ENCODE measurements at regions not wholly inside any gene's neighbourhood (a gene's known extent, or its start where the extent isn't known, plus 50 kb on each side); places are given as distances from the start of the nearest gene placed in this dataset.

DNA sequence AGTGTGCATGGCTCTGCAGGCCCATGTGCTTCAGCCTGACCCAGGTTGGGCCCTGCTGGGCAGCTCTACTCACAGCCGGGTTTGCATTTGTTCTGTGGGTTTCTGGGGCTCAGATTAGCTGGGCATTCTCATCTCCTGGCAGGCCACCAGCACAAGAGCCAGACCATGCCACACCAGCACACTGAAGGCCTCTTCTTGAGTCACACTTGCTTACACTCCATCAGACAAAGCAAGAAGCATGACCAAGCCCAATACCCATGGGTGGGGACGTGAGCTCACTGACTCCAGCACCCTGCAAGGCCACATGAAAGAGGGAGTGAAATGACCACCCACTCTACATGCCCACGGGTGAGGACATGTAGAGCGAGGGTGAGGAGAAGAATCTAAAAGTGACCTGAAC, 257.8 kb upstream of the PPP2R2D start:
- Histone ChIP-seq H3K27me3 (no peaks in the 10 kb centered on the region), H3K36me3 (no peaks in the 10 kb centered on the region), H3K4me3 (no peak overlapping the region), H3K4me1 (peaks cover 0 to 9% (median 0%) of the 10 kb centered on the region in 4 donors), H3K27ac (no peak overlapping the region), H3K9me3 (peaks cover 0 to 31% (median 9%) of the 10 kb centered on the region in 4 donors)
- TF ChIP-seq EP300 (IDR thresholded peaks at IDR 0.05) (no peak), POLR2A (IDR thresholded peaks at IDR 0.05) (no peak)
- TF ChIP-seq, protein P1, sequence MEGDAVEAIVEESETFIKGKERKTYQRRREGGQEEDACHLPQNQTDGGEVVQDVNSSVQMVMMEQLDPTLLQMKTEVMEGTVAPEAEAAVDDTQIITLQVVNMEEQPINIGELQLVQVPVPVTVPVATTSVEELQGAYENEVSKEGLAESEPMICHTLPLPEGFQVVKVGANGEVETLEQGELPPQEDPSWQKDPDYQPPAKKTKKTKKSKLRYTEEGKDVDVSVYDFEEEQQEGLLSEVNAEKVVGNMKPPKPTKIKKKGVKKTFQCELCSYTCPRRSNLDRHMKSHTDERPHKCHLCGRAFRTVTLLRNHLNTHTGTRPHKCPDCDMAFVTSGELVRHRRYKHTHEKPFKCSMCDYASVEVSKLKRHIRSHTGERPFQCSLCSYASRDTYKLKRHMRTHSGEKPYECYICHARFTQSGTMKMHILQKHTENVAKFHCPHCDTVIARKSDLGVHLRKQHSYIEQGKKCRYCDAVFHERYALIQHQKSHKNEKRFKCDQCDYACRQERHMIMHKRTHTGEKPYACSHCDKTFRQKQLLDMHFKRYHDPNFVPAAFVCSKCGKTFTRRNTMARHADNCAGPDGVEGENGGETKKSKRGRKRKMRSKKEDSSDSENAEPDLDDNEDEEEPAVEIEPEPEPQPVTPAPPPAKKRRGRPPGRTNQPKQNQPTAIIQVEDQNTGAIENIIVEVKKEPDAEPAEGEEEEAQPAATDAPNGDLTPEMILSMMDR (IDR thresholded peaks at IDR 0.05), result no peak
- 70 to 93% methylated on average over 4 of the region's 4 CpGs for WGBS, 2 donors
- DNase-seq (ENCODE audit: low spot score in 2 of 2), result no peak

GRCh38 chr10:131644289-131644688, 256.5 kb upstream of the PPP2R2D start:
- Histone ChIP-seq H3K27ac (no peak overlapping the region), H3K9me3 (peaks cover 0 to 17% (median 6%) of the 10 kb centered on the region in 4 donors), H3K4me3 (peak overlapping the region in 1 of 4 donors; percentile 40), H3K36me3 (no peaks in the 10 kb centered on the region), H3K4me1 (peaks cover 0 to 9% (median 0%) of the 10 kb centered on the region in 4 donors), H3K27me3 (no peaks in the 10 kb centered on the region)
- TF ChIP-seq, protein P1 (IDR thresholded peaks at IDR 0.05), result no peak
- TF ChIP-seq POLR2A (IDR thresholded peaks at IDR 0.05) (no peak), EP300 (IDR thresholded peaks at IDR 0.05) (no peak)
- DNase-seq (ENCODE audit: low spot score in 2 of 2), result no peak
- 17 to 20% methylated on average over 14 of the region's 14 CpGs for WGBS, 2 donors

GRCh38 chr10:131644864-131645658, 255.7 kb upstream of the PPP2R2D start:
- no peak for DNase-seq (ENCODE audit: low spot score in 2 of 2)
- no peak overlapping the region for H3K27ac ChIP-seq
- TF ChIP-seq EP300 (IDR thresholded peaks at IDR 0.05), result no peak
- TF ChIP-seq, protein P1 (IDR thresholded peaks at IDR 0.05), result no peak
- H3K4me1 ChIP-seq, result peaks cover 0 to 9% (median 0%) of the 10 kb centered on the region in 4 donors
- H3K9me3 ChIP-seq, result peaks cover 0 to 10% (median 2%) of the 10 kb centered on the region in 4 donors
- 81 to 84% methylated on average over 11 to 12 of the region's 12 CpGs for WGBS, 2 donors
- no peaks in the 10 kb centered on the region for H3K36me3 ChIP-seq
- H3K4me3 ChIP-seq, result no peak overlapping the region
- no peaks in the 10 kb centered on the region for H3K27me3 ChIP-seq

- peaks cover 0 to 4% (median 0%) of the 10 kb centered on the region in 4 donors for H3K9me3 ChIP-seq
- no peak overlapping the region for H3K27ac ChIP-seq
- TF ChIP-seq POLR2A (IDR thresholded peaks at IDR 0.05), result no peak
- TF ChIP-seq EP300 (IDR thresholded peaks at IDR 0.05), result no peak
- TF ChIP-seq, protein P1 (IDR thresholded peaks at IDR 0.05), result no peak
- peaks cover 0 to 3% of the 10 kb centered on the region in 2 donors for H3K27me3 ChIP-seq
- peaks cover 0 to 9% (median 0%) of the 10 kb centered on the region in 4 donors for H3K4me1 ChIP-seq
- DNase-seq (ENCODE audit: low spot score in 2 of 2), result no peak
- H3K4me3 ChIP-seq, result no peak overlapping the region
- WGBS, 2 donors, result 92% methylated on average over 10 of the region's 10 CpGs
- no peaks in the 10 kb centered on the region for H3K36me3 ChIP-seq
These were observed 255.1 kb upstream of the PPP2R2D start for GRCh38 chr10:131645756-131646155.
